Bronchial epithelial cell (primary cell): ENCODE measurements at regions not wholly inside any gene's neighbourhood (a gene's known extent, or its start where the extent isn't known, plus 50 kb on each side); places are given as distances from the start of the nearest gene placed in this dataset.
"Not testable (repeated sequence)": the region's sequence is repeated elsewhere in the genome, so short reads cannot be mapped to it uniquely, and the experiment has no call there.

ENCODE experiments used
- DNase-seq: peaks from one replicate; pipeline ENCODE4 v3.0.0-alpha.2; 2010; ENCODE audit warnings: low read depth
- FAIRE-seq: peaks from 2 replicates; lab custom pipeline; 2011; peaks lifted over from hg19 to GRCh38; lab: Jason Lieb, UNC
- H3K27me3 ChIP-seq: 2 replicates; pipeline ENCODE4 v1.5.1; 2011; ENCODE audit warnings: low read length; ENCODE audit not compliant: control insufficient read depth, insufficient read depth
- H3K36me3 ChIP-seq: 2 replicates; pipeline ENCODE4 v1.5.1; 2011; ENCODE audit warnings: low read length; ENCODE audit not compliant: control insufficient read depth, insufficient read depth
- H3K4me3 ChIP-seq: 2 replicates; pipeline ENCODE4 v1.5.1; 2011; ENCODE audit warnings: mild to moderate bottlenecking, low read depth, low read length, control low read depth
- CTCF ChIP-seq: IDR thresholded peaks from 2 replicates; pipeline ENCODE4 v1.5.1; 2011; ENCODE audit warnings: mild to moderate bottlenecking, moderate library complexity, low read length, control low read depth, inconsistent platforms; ENCODE audit not compliant: insufficient read depth, severe bottlenecking

GRCh38 chr16:7871979-7872378 is 539.3 kb downstream of the RBFOX1 start:
- no peak for TF ChIP-seq CTCF
- H3K27me3 ChIP-seq: no peaks in the 10 kb centered on the region
- H3K4me3 ChIP-seq: no peak overlapping the region
- no peaks in the 10 kb centered on the region for H3K36me3 ChIP-seq
- no peak for FAIRE-seq
- no peak for DNase-seq

DNA sequence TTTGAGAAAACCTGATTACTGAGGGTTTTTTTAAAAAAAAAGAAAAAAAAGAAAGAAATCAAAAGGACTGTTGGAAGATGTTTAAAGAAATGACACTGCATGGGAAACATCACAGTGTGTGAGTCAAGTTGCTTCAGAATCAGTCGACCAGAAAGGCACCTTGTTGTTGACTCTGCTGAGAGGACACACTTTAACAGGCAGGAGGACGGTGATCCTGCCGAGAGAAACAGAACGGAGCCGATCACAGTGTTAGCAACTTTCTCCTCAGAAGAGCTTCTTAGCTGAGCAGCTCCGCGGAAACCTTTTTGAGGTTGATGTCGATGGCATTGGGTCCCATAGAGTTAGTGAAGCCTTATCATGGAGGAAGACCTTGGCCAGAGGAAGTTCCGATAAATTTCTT is 538.7 kb downstream of the RBFOX1 start:
- no peak for TF ChIP-seq CTCF
- FAIRE-seq: no peak
- no peaks in the 10 kb centered on the region for H3K36me3 ChIP-seq

DNA sequence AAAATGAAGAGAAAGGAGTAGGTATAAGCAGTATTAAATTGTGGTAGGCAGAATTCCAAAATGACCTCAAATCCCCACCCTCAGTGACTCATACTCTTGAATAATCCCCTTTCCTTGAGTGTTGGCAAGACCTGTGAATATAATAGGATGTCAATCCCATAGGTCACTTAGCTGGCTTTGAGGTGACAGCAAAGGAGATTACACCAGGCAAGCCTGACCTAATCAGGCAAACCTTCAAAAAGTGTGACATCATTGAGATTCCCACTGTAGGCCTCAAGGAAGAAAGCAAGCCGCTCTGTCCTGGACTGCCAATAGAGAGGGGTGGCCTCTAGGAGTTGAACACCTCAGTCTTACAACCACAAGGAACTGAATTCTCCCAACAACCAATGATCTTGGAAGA is 535.2 kb downstream of the RBFOX1 start:
- no peak for DNase-seq
- Histone ChIP-seq H3K36me3 (no peaks in the 10 kb centered on the region), H3K27me3 (no peaks in the 10 kb centered on the region), H3K4me3 (no peak overlapping the region)
- FAIRE-seq: no peak
- TF ChIP-seq CTCF: no peak

More for the DNA sequence above, 538.7 kb downstream of the RBFOX1 start:
- DNase-seq: no peak
- Histone ChIP-seq H3K27me3 (no peaks in the 10 kb centered on the region), H3K4me3 (no peak overlapping the region)

DNA sequence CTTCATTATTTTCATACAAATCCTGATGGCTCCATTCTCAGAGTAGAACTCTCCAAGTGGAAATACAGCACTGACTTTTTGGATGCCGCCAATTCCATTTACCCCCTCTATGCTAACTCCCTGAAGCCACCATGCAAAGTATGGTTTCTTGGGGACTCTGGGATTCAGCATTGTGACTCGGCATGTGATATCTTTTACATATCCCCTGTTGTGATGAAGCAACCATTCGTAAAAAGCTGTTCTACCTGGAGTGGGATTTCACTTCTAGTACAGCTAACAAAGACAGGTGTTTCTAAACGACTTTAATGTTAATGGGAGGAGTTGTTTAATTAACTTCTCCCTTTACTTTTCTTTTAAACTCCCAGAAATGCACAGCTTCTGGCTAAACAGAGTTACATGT is 533.5 kb downstream of the RBFOX1 start:
- Histone ChIP-seq H3K27me3 (no peaks in the 10 kb centered on the region), H3K4me3 (no peak overlapping the region), H3K36me3 (no peaks in the 10 kb centered on the region)
- FAIRE-seq (no peak), DNase-seq (no peak)
- TF ChIP-seq CTCF: no peak

GRCh38 chr16:7865393-7865792 is 532.7 kb downstream of the RBFOX1 start:
- not testable (repeated sequence) for H3K4me3 ChIP-seq, H3K27me3 ChIP-seq, H3K36me3 ChIP-seq, FAIRE-seq, DNase-seq

GRCh38 chr16:7861891-7862582 is 529.4 kb downstream of the RBFOX1 start:
- FAIRE-seq (no peak), DNase-seq (no peak)
- TF ChIP-seq CTCF: no peak
- Histone ChIP-seq H3K36me3 (no peaks in the 10 kb centered on the region), H3K27me3 (no peaks in the 10 kb centered on the region), H3K4me3 (no peak overlapping the region)
